Ishikawa (cell line): ENCODE measurements at regions not wholly inside any gene's neighbourhood (a gene's known extent, or its start where the extent isn't known, plus 50 kb on each side); places are given as distances from the start of the nearest gene placed in this dataset.

Source experiments
- CREB1 ChIP-seq: IDR thresholded peaks from 2 replicates; pipeline ENCODE4 v1.6.1; 2012; ENCODE audit warnings: low read depth
- EGR1 ChIP-seq: IDR thresholded peaks from 2 replicates; pipeline ENCODE4 v1.6.1; 2012
- FOXM1 ChIP-seq: IDR thresholded peaks from 2 replicates; pipeline ENCODE4 v1.6.1; 2012; ENCODE audit warnings: low read depth, borderline replicate concordance
- RAD21 ChIP-seq: IDR thresholded peaks from 2 replicates; pipeline ENCODE4 v1.6.1; 2012; ENCODE audit warnings: low read depth
- TAF1 ChIP-seq: IDR thresholded peaks from 2 replicates; pipeline ENCODE4 v1.6.1; 2012; ENCODE audit warnings: low read depth, mild to moderate bottlenecking
- YY1 ChIP-seq: IDR thresholded peaks from 2 replicates; pipeline ENCODE4 v1.6.1; 2012; ENCODE audit warnings: low read depth
- ZBTB7A ChIP-seq: IDR thresholded peaks from 2 replicates; pipeline ENCODE4 v1.6.1; 2012; ENCODE audit warnings: low read depth
- TF ChIP-seq, protein P1 (sequence below): IDR thresholded peaks from 2 replicates; pipeline ENCODE4 v1.6.1; 2012

GRCh38 chr10:130341356-130341755 lies 205.2 kb downstream of the GLRX3 start:
- no peak for TF ChIP-seq CREB1
- TF ChIP-seq RAD21, result peak; percentile 47
- TF ChIP-seq, protein P1, sequence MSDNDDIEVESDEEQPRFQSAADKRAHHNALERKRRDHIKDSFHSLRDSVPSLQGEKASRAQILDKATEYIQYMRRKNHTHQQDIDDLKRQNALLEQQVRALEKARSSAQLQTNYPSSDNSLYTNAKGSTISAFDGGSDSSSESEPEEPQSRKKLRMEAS, result no peak
- no peak for TF ChIP-seq FOXM1
- TF ChIP-seq ZBTB7A, result no peak
- TF ChIP-seq EGR1, result no peak
- TF ChIP-seq TAF1, result no peak
- TF ChIP-seq YY1, result no peak
